HUES48 (cell line): ENCODE measurements at regions not wholly inside any gene's neighbourhood (a gene's known extent, or its start where the extent isn't known, plus 50 kb on each side); places are given as distances from the start of the nearest gene placed in this dataset.

Experiments used
- H3K27ac ChIP-seq: one replicate; pipeline ENCODE4 v1.7.0; 2013; ENCODE audit warnings: low read depth, low read length, inconsistent platforms
- H3K27me3 ChIP-seq: 2 replicates; pipeline ENCODE4 v1.6.1; 2013; ENCODE audit warnings: mild to moderate bottlenecking, low read length; ENCODE audit not compliant: control insufficient read depth, insufficient read depth
- H3K36me3 ChIP-seq: 2 replicates; pipeline ENCODE4 v1.6.1; 2013; ENCODE audit warnings: low read length; ENCODE audit not compliant: control insufficient read depth, insufficient read depth
- H3K4me1 ChIP-seq: 2 replicates; pipeline ENCODE4 v1.6.1; 2013; ENCODE audit warnings: mild to moderate bottlenecking, low read length; ENCODE audit not compliant: control insufficient read depth, insufficient read depth
- H3K4me3 ChIP-seq: 2 replicates; pipeline ENCODE4 v1.5.1; 2013; ENCODE audit warnings: mild to moderate bottlenecking, low read depth, low read length
- H3K9ac ChIP-seq: 2 replicates; pipeline ENCODE4 v1.6.1; 2013; ENCODE audit warnings: mild to moderate bottlenecking, low read depth, low read length, moderate library complexity
- H3K9me3 ChIP-seq: 2 replicates; pipeline ENCODE4 v1.6.1; 2013; ENCODE audit warnings: low read length; ENCODE audit not compliant: control insufficient read depth, insufficient read depth

DNA sequence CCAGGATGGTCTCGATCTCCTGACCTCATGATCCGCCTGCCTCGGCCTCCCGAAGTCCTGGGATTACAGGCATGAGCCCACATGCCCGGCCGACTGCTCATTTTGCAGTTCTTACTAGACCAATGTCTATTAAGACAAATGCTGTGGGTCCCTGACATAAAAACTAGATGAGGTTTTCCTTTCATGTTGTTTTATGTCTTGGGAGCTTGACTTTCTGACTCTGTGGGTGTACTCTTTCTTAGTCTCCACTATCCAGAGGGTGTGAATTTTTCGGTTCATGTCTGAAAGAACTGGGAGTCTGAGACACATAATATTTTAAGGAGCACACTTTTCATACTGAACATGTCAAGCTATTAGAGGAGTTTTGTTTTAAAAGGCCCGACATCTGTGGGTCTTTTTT lies 744.9 kb upstream of the B3GALT2 start:
- H3K4me3 ChIP-seq = no peak overlapping the region
- peaks cover 20% of the 10 kb centered on the region for H3K4me1 ChIP-seq
- no peaks in the 10 kb centered on the region for H3K36me3 ChIP-seq
- H3K9ac ChIP-seq = no peak overlapping the region
- H3K27ac ChIP-seq = no peak overlapping the region
- H3K9me3 ChIP-seq = peaks cover 26% of the 10 kb centered on the region
- H3K27me3 ChIP-seq = no peaks in the 10 kb centered on the region

DNA sequence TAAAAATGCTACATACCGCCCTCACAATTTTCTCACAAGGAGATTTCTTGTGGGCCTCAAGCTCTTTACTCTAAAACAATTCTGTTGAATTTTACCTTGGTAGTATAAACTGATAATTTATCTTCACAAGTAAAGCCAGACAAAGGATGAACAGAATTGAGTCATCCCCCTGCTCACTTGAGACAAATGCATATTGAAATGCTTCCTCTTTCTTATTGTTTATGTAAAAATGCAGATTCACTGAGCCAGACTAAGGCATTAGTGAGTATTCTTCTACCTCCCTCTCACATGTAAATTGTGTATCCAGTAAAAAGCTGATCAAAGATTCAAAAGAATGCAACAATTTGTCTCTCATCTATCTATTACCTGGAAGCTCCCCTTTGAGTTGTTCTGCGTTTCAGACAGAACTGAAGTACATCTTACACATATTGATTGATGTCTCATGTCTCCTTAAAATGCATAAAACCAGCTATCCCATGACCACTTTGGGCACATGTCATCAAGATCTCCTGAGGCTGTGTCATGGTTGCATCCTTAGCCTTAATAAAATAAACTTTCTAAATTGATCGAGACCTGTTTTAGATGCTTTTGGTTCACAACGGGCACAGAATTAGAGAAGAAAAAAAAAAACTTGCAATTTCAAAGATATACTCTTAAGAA lies 743.1 kb upstream of the B3GALT2 start:
- Histone ChIP-seq H3K27me3 (no peaks in the 10 kb centered on the region), H3K9me3 (peaks cover 19% of the 10 kb centered on the region), H3K9ac (no peak overlapping the region), H3K27ac (peak overlapping the region; percentile 3), H3K4me1 (peaks cover 20% of the 10 kb centered on the region), H3K36me3 (no peaks in the 10 kb centered on the region), H3K4me3 (no peak overlapping the region)

DNA sequence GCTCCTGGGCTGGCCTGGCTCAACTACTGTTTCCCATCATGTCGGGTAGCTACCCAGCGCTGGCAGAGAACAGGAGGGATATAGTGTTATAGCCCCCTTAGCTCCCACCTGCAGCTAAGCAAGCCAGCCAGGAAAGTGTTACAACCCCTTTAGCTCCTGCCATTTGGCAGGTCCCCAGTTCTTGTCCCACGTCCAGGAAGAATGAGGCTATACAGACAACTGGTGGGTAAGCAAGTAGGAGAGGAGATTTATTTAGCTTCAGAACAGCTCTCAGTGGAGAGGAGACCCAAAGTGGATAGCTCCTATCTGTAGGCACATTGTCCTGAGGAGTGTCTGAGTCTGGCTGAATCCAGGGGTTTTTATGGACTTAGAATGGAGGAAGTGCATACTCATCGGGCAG lies 741.1 kb upstream of the B3GALT2 start:
- H3K27me3 ChIP-seq = no peaks in the 10 kb centered on the region
- H3K9ac ChIP-seq = no peak overlapping the region
- no peaks in the 10 kb centered on the region for H3K36me3 ChIP-seq
- no peak overlapping the region for H3K4me3 ChIP-seq
- H3K4me1 ChIP-seq = peaks cover 20% of the 10 kb centered on the region
- no peak overlapping the region for H3K27ac ChIP-seq
- peaks cover 19% of the 10 kb centered on the region for H3K9me3 ChIP-seq

DNA sequence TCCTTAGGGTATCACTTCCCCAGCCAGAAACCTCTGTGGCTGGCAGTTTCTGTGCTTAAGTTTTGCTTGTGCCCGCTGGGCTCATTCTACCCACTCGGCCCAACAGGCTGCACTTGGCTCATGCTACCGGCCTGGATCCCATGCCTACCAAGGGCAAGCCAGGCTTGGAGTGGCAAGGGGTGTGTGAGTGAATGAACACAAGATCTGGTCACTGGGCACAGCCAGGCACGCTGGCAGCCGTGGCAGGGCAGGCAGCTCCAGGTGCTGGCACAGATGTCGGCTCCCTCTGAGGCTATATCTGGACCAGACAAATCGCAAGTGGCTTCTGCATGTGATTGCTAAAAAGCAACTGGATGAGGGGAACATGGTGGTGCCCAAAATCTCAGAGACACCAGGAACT lies 740.5 kb upstream of the B3GALT2 start:
- H3K4me1 ChIP-seq = peaks cover 20% of the 10 kb centered on the region
- no peaks in the 10 kb centered on the region for H3K36me3 ChIP-seq
- H3K9me3 ChIP-seq = peaks cover 19% of the 10 kb centered on the region
- no peak overlapping the region for H3K4me3 ChIP-seq
- no peaks in the 10 kb centered on the region for H3K27me3 ChIP-seq
- no peak overlapping the region for H3K27ac ChIP-seq
- H3K9ac ChIP-seq = no peak overlapping the region

DNA sequence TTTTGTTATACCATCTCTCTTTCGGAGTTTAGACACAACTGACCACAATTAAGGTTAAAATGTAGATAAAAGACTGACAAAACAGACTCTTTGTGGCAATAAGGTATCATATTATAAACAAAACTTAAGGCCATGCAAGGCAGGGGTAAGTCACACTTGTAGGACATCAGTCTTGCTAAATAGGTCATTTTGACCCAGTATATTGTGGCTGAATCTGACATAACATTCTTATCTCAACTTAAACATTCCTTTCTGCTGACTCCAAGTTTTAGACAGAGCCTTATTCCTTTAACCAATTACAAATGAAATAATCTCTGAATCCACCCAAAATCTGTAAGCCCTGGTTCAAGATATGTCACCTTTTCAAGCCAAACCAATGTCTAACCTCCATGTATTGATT lies 733.4 kb upstream of the B3GALT2 start:
- Histone ChIP-seq H3K4me1 (peaks cover 15% of the 10 kb centered on the region), H3K27me3 (no peaks in the 10 kb centered on the region), H3K9me3 (no peaks in the 10 kb centered on the region), H3K27ac (no peak overlapping the region), H3K9ac (no peak overlapping the region), H3K36me3 (no peaks in the 10 kb centered on the region), H3K4me3 (no peak overlapping the region)

DNA sequence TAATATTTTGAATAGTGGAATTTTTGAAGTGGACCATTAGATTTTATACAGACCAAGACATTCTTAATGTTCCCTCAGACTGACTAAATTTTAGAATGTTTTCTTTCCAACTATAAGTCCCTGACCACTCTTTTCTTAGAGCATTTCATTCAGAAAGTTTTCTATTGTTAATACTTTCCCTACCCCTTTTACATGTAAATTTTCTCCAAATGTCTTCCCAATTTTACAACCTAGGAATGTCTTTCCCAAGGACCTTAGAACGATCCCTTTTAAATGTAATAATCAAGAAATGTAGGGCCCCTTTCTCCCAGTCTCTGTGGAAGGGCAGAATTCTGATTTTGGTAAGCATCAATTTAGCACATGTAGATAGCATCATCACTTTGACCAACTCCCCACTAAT lies 730.0 kb upstream of the B3GALT2 start:
- Histone ChIP-seq H3K27ac (no peak overlapping the region), H3K36me3 (no peaks in the 10 kb centered on the region), H3K4me1 (peaks cover 15% of the 10 kb centered on the region), H3K27me3 (no peaks in the 10 kb centered on the region), H3K9ac (no peak overlapping the region), H3K4me3 (no peak overlapping the region), H3K9me3 (no peaks in the 10 kb centered on the region)

DNA sequence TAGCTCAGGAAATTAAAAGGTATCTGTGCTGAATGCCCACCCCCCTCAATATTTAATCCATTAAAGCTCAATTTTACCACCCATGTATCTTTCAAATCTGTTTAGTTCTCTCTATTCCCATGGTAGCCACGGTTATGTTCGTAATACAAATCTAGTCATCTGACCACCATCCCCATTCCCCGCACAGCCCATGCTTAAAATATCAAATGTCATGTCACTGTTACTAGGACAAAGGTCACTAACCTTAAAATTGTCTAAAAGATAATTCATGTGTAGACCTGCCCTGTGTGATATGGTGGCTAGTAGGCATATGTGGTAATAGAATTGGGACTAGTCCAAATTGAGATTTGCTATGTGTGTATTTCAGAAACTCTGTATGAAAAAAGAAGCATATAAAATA lies 728.5 kb upstream of the B3GALT2 start:
- H3K27ac ChIP-seq = no peak overlapping the region
- no peaks in the 10 kb centered on the region for H3K27me3 ChIP-seq
- H3K36me3 ChIP-seq = no peaks in the 10 kb centered on the region
- H3K9me3 ChIP-seq = no peaks in the 10 kb centered on the region
- H3K9ac ChIP-seq = no peak overlapping the region
- H3K4me3 ChIP-seq = no peak overlapping the region
- peaks cover 15% of the 10 kb centered on the region for H3K4me1 ChIP-seq

DNA sequence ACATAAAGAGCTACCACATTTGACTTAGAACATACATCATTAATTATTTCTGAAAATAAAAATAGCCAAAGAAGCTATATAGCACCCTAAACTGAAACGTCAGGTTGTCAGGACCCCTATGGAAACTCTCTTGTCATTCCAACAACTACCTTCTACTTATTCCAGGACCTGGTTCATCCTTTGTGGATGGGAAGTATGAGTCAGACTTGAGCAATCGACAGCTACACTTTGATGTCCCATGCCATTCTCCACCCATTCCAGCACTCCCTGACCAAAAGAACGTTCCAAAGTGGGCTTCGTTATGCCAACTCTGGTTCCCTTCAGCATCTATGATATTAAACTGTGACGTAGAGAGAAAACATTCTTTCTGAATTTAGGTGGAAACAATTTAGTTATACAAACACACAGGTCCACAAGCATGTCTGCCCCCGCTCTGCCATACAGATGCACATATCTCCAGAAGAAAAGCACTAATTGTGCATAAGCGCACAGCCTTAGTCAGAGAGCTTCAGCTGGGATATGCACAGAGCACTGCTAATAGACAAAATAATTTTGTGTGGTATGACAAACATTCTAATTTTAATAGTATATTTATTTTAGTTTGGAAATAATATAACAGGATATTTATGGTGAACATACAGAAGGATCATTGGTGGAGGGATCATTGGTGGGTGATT lies 723.1 kb upstream of the B3GALT2 start:
- Histone ChIP-seq H3K4me1 (no peaks in the 10 kb centered on the region), H3K27ac (no peak overlapping the region), H3K4me3 (no peak overlapping the region), H3K9ac (no peak overlapping the region), H3K27me3 (no peaks in the 10 kb centered on the region), H3K9me3 (no peaks in the 10 kb centered on the region), H3K36me3 (no peaks in the 10 kb centered on the region)

DNA sequence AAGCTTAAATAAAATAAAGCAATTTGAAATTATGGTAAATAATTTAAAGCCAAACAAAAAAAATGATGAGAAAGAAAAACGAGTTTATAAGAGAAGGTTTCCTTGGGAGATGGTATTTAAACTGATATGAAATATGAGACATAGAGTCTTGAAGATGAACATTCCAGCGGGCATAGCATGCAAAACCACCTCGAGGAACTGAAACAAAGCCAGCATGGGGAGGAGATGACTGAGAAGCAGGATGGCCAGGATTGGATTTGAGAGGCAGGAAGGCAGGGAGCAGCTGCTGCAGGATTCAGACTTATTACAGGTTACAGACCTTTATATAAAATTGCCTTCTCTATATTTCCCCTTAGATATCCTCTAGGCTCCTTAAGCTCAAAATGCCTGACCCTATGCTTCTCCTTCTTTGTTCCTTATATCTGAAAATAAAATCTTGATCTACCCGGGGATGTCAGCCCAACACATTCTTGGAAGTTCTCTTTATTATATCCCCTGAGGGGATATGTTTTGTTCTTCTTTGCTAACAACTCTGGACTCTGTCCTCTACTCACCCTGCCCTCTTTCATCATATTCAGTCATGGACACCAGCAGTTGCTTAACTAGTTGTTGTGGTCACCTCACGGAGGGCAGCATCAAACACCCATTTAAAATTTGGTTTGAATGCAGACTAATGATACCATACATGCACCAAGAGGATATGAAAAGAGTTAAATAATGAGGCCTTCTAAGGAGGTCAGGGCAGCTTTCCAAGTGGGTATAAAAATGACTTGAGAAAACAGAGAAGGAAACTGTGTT lies 719.1 kb upstream of the B3GALT2 start:
- no peaks in the 10 kb centered on the region for H3K36me3 ChIP-seq
- H3K4me1 ChIP-seq = no peaks in the 10 kb centered on the region
- H3K9me3 ChIP-seq = no peaks in the 10 kb centered on the region
- no peak overlapping the region for H3K27ac ChIP-seq
- H3K9ac ChIP-seq = no peak overlapping the region
- no peaks in the 10 kb centered on the region for H3K27me3 ChIP-seq
- no peak overlapping the region for H3K4me3 ChIP-seq

DNA sequence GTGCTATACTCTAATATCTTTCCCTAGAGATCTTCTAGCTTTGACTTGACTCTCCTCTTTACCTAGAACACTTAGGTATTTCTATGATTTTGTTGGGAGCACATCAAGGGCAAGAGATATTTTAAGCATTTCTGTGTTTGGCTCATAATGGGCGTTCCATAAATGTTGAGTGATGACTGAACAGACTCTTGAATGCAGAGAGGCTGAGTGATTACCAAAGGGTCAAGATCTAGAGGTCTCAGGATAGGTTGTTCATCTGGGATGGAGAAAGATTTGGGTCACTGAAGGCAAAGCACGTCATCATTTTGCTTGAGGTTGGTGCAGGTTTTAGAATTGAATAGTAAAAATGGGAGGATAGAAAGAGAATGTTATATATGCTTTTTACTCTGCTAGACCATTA lies 705.4 kb upstream of the B3GALT2 start:
- no peaks in the 10 kb centered on the region for H3K4me1 ChIP-seq
- no peaks in the 10 kb centered on the region for H3K9me3 ChIP-seq
- H3K36me3 ChIP-seq = no peaks in the 10 kb centered on the region
- H3K4me3 ChIP-seq = no peak overlapping the region
- H3K9ac ChIP-seq = no peak overlapping the region
- no peak overlapping the region for H3K27ac ChIP-seq
- no peaks in the 10 kb centered on the region for H3K27me3 ChIP-seq

DNA sequence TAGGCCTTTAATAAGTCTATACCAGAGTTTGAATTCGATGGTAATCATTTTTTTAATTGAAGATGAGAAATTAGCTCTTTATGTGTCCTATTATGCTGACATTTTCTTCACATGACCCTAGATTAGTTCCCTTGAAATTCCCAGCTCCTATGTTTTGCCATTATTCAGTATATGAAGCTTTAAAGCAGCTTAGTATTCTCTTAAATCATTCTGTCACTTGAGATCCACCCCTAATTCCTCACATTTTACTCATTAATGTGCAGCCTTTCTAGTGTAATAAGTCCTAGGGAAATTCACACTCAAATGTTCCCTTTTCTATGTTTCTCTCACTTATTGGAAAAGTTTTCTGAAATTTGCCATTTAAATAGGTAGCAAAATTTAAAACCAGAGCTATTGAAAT lies 704.5 kb upstream of the B3GALT2 start:
- Histone ChIP-seq H3K9me3 (no peaks in the 10 kb centered on the region), H3K9ac (no peak overlapping the region), H3K4me3 (no peak overlapping the region), H3K27me3 (no peaks in the 10 kb centered on the region), H3K27ac (no peak overlapping the region), H3K4me1 (no peaks in the 10 kb centered on the region), H3K36me3 (no peaks in the 10 kb centered on the region)
